PC-3 (cell line): ENCODE measurements at regions not wholly inside any gene's neighbourhood (a gene's known extent, or its start where the extent isn't known, plus 50 kb on each side); places are given as distances from the start of the nearest gene placed in this dataset.

Experiments
- ATAC-seq: fragments of 200-7000 bp; cut with Tn5 transposase; 2 replicates; pipeline ENCODE4 v1.9.1; 2020; ENCODE audit warnings: mild to moderate bottlenecking, moderate library complexity
- BruUV-seq: library from RNA; stranded (reverse); fragments of 400-500 nt; replicated peaks from 2 replicates; lab custom pipeline; 2021; lab: Mats Ljungman, UMichigan
- CTCF ChIA-PET: fragments of 300-600 bp; sonication (Branson Sonifier 250); formaldehyde crosslinking; loops from one replicate; lab custom pipeline; 2022; ENCODE audit warnings: antibody characterized with exemption; lab: Charles Lee
- POLR2A ChIA-PET: fragments of 300-600 bp; sonication (Branson Sonifier 250); formaldehyde crosslinking; loops from one replicate; lab custom pipeline; 2022; ENCODE audit warnings: antibody characterized with exemption; ENCODE audit not compliant: unreplicated experiment; lab: Charles Lee
- DNase-seq: peaks from one replicate; pipeline ENCODE4 v3.0.0-alpha.2; 2015
- H2AFZ ChIP-seq: fragments of 300-600 bp; sonication (generic); 2 replicates; pipeline ENCODE4 v1.6.0; 2016; ENCODE audit warnings: antibody characterized with exemption, low read length
- H3F3A ChIP-seq: fragments of 300-600 bp; sonication (generic); one replicate; pipeline ENCODE4 v1.6.0; 2017; ENCODE audit warnings: antibody characterized with exemption, low read length, control low read depth, mild to moderate bottlenecking; ENCODE audit not compliant: unreplicated experiment
- H3K27ac ChIP-seq: fragments of 300-600 bp; sonication (generic); 2 replicates; pipeline ENCODE4 v1.5.1; 2016; ENCODE audit warnings: mild to moderate bottlenecking, low read length
- H3K27me3 ChIP-seq: fragments of 300-600 bp; sonication (generic); 2 replicates; pipeline ENCODE4 v1.6.1; 2016; ENCODE audit warnings: low read length, mixed read lengths
- H3K36me3 ChIP-seq: fragments of 300-600 bp; sonication (generic); 2 replicates; pipeline ENCODE4 v1.6.1; 2016; ENCODE audit warnings: low read depth, mixed run types, low read length, mixed read lengths
- H3K4me1 ChIP-seq: fragments of 300-600 bp; sonication (generic); 2 replicates; pipeline ENCODE4 v1.5.1; 2016; ENCODE audit warnings: low read length; ENCODE audit not compliant: insufficient read depth
- H3K4me2 ChIP-seq: fragments of 300-600 bp; sonication (generic); 2 replicates; pipeline ENCODE4 v1.6.0; 2016; ENCODE audit warnings: low read length
- H3K4me3 ChIP-seq: fragments of 300-600 bp; sonication (generic); 2 replicates; pipeline ENCODE4 v1.5.1; 2016; ENCODE audit warnings: mild to moderate bottlenecking, low read length, mixed read lengths
- H3K79me2 ChIP-seq: fragments of 300-600 bp; sonication (generic); 2 replicates; pipeline ENCODE4 v1.6.1; 2017; ENCODE audit warnings: low read length, mixed read lengths
- H3K9ac ChIP-seq: fragments of 300-600 bp; sonication (generic); 2 replicates; pipeline ENCODE4 v1.6.0; 2016; ENCODE audit warnings: mild to moderate bottlenecking, low read length
- H3K9me2 ChIP-seq: fragments of 300-600 bp; sonication (generic); replicated peaks from 2 replicates; pipeline ENCODE4 v1.6.1; 2016; ENCODE audit warnings: mixed run types, low read length, mixed read lengths
- H3K9me3 ChIP-seq: fragments of 300-600 bp; sonication (generic); 2 replicates; pipeline ENCODE4 v1.6.1; 2016; ENCODE audit warnings: low read length, mixed read lengths
- H4K20me1 ChIP-seq: fragments of 300-600 bp; sonication (generic); 2 replicates; pipeline ENCODE4 v1.6.1; 2016; ENCODE audit warnings: low read length, mixed read lengths
- CTCF ChIP-seq: fragments of 300-600 bp; sonication (generic); conservative IDR thresholded peaks from 2 replicates; pipeline ENCODE4 v1.5.1; 2017; ENCODE audit warnings: antibody characterized with exemption, low read depth, mild to moderate bottlenecking, low read length
- EZH2 ChIP-seq: fragments of 300-600 bp; sonication (generic); IDR thresholded peaks from one replicate; pipeline ENCODE4 v1.6.1; 2017; ENCODE audit warnings: antibody characterized with exemption, mild to moderate bottlenecking, low read length; ENCODE audit not compliant: unreplicated experiment
- EZH2phosphoT487 ChIP-seq: fragments of 300-600 bp; sonication (generic); IDR thresholded peaks from 2 replicates; pipeline ENCODE4 v1.6.1; 2018; ENCODE audit warnings: mild to moderate bottlenecking, antibody characterized with exemption, low read length, borderline replicate concordance
- intact Hi-C: fragments of 100-400 bp; cut with micrococcal nuclease; formaldehyde crosslinking; loops from 2 replicates; pipeline ENCODE4 v1.9.0; 2023

- Histone ChIP-seq H3K9me3 (0 out of 2 replicates have a peak, but pooled peaks cover 3% of the 10 kb centered on the region), H4K20me1 (no peaks in the 10 kb centered on the region), H3K9ac (no peak overlapping the region), H3K36me3 (no peaks in the 10 kb centered on the region), H3K79me2 (no peaks in the 10 kb centered on the region), H3K27ac (no peak overlapping the region), H3K9me2 (no peaks in the 10 kb centered on the region), H3K4me1 (no peaks in the 10 kb centered on the region), H3K4me2 (no peak overlapping the region), H3K4me3 (no peak overlapping the region), H3K27me3 (peaks cover 2% of the 10 kb centered on the region; the same call in 1 of the 2 replicates), H2AFZ (no peak overlapping the region), H3F3A (no peaks in the 10 kb centered on the region)
- CTCF ChIA-PET = no interaction called here
- no peak for TF ChIP-seq CTCF
- TF ChIP-seq EZH2phosphoT487 = no peak
- no peak for TF ChIP-seq EZH2
- no TSS peak for BruUV-seq
- intact Hi-C loops = no loop called here
- DNase-seq (no peak), ATAC-seq (no peak)
- POLR2A ChIA-PET = no interaction called here
Measured at GRCh38 chr21:31483146-31483545, 139.1 kb upstream of the TIAM1 start.

GRCh38 chr21:31482460-31482859 lies 138.4 kb upstream of the TIAM1 start:
- H3K9me2 ChIP-seq = no peaks in the 10 kb centered on the region
- no peak overlapping the region for H3K9ac ChIP-seq
- H3K36me3 ChIP-seq = no peaks in the 10 kb centered on the region
- H3F3A ChIP-seq = no peaks in the 10 kb centered on the region
- H3K79me2 ChIP-seq = no peaks in the 10 kb centered on the region
- CTCF ChIA-PET = no interaction called here
- no peak overlapping the region for H2AFZ ChIP-seq
- no peak overlapping the region for H3K4me3 ChIP-seq
- no peak overlapping the region for H3K27ac ChIP-seq
- BruUV-seq = no TSS peak
- H3K9me3 ChIP-seq = 0 out of 2 replicates have a peak, but pooled peaks cover 3% of the 10 kb centered on the region
- H3K27me3 ChIP-seq = peaks cover 4% of the 10 kb centered on the region; the same call in 1 of the 2 replicates
- no peak for TF ChIP-seq EZH2phosphoT487
- TF ChIP-seq CTCF = no peak
- H4K20me1 ChIP-seq = no peaks in the 10 kb centered on the region
- no peak overlapping the region for H3K4me2 ChIP-seq
- DNase-seq (no peak), ATAC-seq (no peak)
- intact Hi-C loops = no loop called here
- no peaks in the 10 kb centered on the region for H3K4me1 ChIP-seq
- POLR2A ChIA-PET = no interaction called here

- no peak overlapping the region for H3K27ac ChIP-seq
- no peaks in the 10 kb centered on the region for H3K4me1 ChIP-seq
- peaks cover 4% of the 10 kb centered on the region; the same call in 1 of the 2 replicates for H3K27me3 ChIP-seq
- no peaks in the 10 kb centered on the region for H3K9me2 ChIP-seq
- CTCF ChIA-PET = no interaction called here
- no peak overlapping the region for H3K9ac ChIP-seq
- intact Hi-C loops = no loop called here
- DNase-seq (no peak), ATAC-seq (no peak)
- 0 out of 2 replicates have a peak, but pooled peaks cover 3% of the 10 kb centered on the region for H3K9me3 ChIP-seq
- TF ChIP-seq EZH2phosphoT487 = no peak
- no peak for TF ChIP-seq CTCF
- TF ChIP-seq EZH2 = no peak
- no peaks in the 10 kb centered on the region for H3K36me3 ChIP-seq
- no peaks in the 10 kb centered on the region for H3F3A ChIP-seq
- POLR2A ChIA-PET = no interaction called here
- no peak overlapping the region for H2AFZ ChIP-seq
- no TSS peak for BruUV-seq
- no peaks in the 10 kb centered on the region for H3K79me2 ChIP-seq
- no peak overlapping the region for H3K4me2 ChIP-seq
- H4K20me1 ChIP-seq = no peaks in the 10 kb centered on the region
- no peak overlapping the region for H3K4me3 ChIP-seq
Measured at GRCh38 chr21:31480228-31480627, 136.2 kb upstream of the TIAM1 start.
